Coronary artery (tissue), 2 donors: ENCODE measurements at regions not wholly inside any gene's neighbourhood (a gene's known extent, or its start where the extent isn't known, plus 50 kb on each side); places are given as distances from the start of the nearest gene placed in this dataset.

Experiments
- DNase-seq: peaks from one replicate; pipeline ENCODE4 v3.0.0-alpha.2; 2017; ENCODE audit warnings: low spot score
- H3K27ac ChIP-seq, 2 donors: fragments of 200-600 bp; sonication (generic); one replicate each; pipeline ENCODE4 v1.5.1; 2016 to 2019
- H3K4me3 ChIP-seq: fragments of 200-600 bp; sonication (generic); 2 replicates; pipeline ENCODE4 v1.5.1; 2016; ENCODE audit warnings: mild to moderate bottlenecking, moderate library complexity
- TF ChIP-seq, protein P1 (sequence below): fragments of 200-600 bp; sonication (generic); IDR thresholded peaks from one replicate; pipeline ENCODE4 v1.5.1; 2019; ENCODE audit warnings: antibody characterized with exemption

- TF ChIP-seq, protein P1, sequence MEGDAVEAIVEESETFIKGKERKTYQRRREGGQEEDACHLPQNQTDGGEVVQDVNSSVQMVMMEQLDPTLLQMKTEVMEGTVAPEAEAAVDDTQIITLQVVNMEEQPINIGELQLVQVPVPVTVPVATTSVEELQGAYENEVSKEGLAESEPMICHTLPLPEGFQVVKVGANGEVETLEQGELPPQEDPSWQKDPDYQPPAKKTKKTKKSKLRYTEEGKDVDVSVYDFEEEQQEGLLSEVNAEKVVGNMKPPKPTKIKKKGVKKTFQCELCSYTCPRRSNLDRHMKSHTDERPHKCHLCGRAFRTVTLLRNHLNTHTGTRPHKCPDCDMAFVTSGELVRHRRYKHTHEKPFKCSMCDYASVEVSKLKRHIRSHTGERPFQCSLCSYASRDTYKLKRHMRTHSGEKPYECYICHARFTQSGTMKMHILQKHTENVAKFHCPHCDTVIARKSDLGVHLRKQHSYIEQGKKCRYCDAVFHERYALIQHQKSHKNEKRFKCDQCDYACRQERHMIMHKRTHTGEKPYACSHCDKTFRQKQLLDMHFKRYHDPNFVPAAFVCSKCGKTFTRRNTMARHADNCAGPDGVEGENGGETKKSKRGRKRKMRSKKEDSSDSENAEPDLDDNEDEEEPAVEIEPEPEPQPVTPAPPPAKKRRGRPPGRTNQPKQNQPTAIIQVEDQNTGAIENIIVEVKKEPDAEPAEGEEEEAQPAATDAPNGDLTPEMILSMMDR = no peak
- Histone ChIP-seq H3K4me3 (no peak overlapping the region), H3K27ac (no peak overlapping the region)
- no peak for DNase-seq
Observed at GRCh38 chr10:123492016-123492415, 174.1 kb upstream of the GPR26 start.

- Histone ChIP-seq H3K4me3 (no peak overlapping the region), H3K27ac (no peak overlapping the region)
- no peak for DNase-seq
- TF ChIP-seq, protein P1 = no peak
Observed at GRCh38 chr10:123494301-123494808, 171.8 kb upstream of the GPR26 start.

DNA sequence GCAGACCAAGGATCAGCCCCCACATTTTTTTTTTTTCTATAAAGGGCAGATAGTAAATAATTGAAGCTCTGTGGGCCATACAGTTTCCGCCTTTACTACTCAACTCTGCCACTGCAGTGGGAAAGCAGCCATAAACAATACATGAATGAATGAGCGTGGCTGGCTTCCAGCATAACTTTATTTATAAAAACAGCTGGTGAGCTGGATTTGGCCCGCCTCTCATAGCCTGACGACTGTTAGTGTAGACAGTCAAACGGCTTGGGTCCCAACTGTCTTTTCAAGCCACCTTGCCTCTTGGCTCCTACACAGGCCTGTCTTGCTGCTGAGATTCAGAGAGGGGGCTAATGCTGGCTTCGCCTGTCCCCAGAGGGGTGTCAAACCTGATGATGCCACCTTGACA lies 169.8 kb upstream of the GPR26 start:
- no peak overlapping the region for H3K27ac ChIP-seq
- TF ChIP-seq, protein P1 = no peak
- DNase-seq = no peak
- H3K4me3 ChIP-seq = no peak overlapping the region

GRCh38 chr10:123496996-123497660 lies 169.0 kb upstream of the GPR26 start:
- Histone ChIP-seq H3K4me3 (no peak overlapping the region), H3K27ac (no peak overlapping the region)
- DNase-seq = no peak
- TF ChIP-seq, protein P1 = no peak

GRCh38 chr10:123500110-123500509 lies 166.0 kb upstream of the GPR26 start:
- no peak for DNase-seq
- H3K27ac ChIP-seq = no peak overlapping the region
- no peak overlapping the region for H3K4me3 ChIP-seq
- TF ChIP-seq, protein P1 = no peak

- H3K27ac ChIP-seq = no peak overlapping the region
Observed at GRCh38 chr10:123501148-123501547, 165.0 kb upstream of the GPR26 start.

More at GRCh38 chr10:123501148-123501547, 165.0 kb upstream of the GPR26 start:
- TF ChIP-seq, protein P1 = no peak
- no peak for DNase-seq
- no peak overlapping the region for H3K4me3 ChIP-seq
